ENCODE measurements at regions not wholly inside any gene's neighbourhood (a gene's known extent, or its start where the extent isn't known, plus 50 kb on each side); places are given as distances from the start of the nearest gene placed in this dataset.

DNA sequence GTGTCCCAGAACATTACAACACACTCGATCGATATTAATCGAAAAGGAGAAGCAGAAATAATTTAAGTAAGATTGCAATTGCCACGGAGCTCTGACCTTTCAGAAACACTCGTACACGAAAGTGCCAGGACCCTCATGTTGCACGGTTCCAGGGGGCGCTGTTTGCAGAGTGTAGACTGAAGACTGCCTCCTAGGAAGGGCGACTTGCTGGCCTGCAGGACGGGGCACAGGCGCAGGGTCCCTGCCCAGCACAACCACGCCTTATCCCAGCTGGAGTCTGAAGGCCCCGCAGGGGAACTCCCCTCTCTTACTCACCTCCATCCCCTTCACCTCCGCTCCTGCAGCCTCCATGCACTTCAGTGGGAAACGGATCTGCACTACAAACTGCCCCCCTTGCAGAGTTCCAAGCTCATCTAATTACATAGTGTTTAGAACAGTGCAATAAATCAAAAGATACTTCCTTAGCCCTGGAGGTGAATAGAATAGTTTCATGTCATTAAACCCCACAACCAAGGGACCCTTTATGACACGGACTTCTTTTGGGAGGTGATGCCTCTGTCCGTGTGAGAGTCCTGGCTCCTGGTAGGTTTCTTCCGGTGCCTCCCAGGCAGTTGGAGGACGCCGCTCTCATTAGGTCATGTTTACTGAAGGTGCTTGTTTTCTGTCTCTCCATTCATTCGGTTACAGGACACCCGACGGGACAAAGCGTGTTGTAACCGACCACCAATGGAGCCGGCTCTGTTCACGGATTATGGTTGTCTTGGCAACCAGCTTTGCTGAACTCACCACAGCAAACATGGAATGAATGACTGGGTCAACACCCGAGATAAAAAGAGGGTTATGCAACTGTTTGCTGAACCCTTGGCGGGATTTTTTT is 262.2 kb downstream of the BAMBI start:
- H3K9me2 ChIP-seq (ENCODE audit: insufficient read depth) = no peaks in the 10 kb centered on the region
- no peak overlapping the region for H2AFZ ChIP-seq (ENCODE audit: low read depth, low read length, poor library complexity, severe bottlenecking)
- POLR2A ChIA-PET = no interaction called here
- H3K4me3 ChIP-seq (replicated peaks in 1 of 2; ENCODE audit: low read depth in 1 of 2, low read length in 2 of 2) = no peak overlapping the region
- DNase-seq (ENCODE audit: low read depth, low spot score) = no peak
- H3K79me2 ChIP-seq (ENCODE audit: insufficient read depth, low read length) = no peaks in the 10 kb centered on the region
- intact Hi-C loops (cut with micrococcal nuclease) = no loop called here
- H3K36me3 ChIP-seq (ENCODE audit: control insufficient read depth in 1 of 2, insufficient read depth in 2 of 2, low read length in 2 of 2) = no peaks in the 10 kb centered on the region
- CTCF ChIA-PET = interaction anchor here (0.7 to 0.9 kb wide), 2 partner anchors 11 to 52 kb away, joined by 3 to 4 read pairs; no protein-coding TSS in a partner anchor
- no peaks in the 10 kb centered on the region for H3K9me3 ChIP-seq (ENCODE audit: control insufficient read depth in 1 of 2, insufficient read depth in 1 of 2, low read depth in 1 of 2, low read length in 2 of 2)
- BruUV-seq (replicated peaks) = no TSS peak
- RAD21 ChIA-PET (ENCODE audit: low non-redundant PET in 1 of 2, low total read pairs in 2 of 2, uncharacterized antibody in 2 of 2, unreplicated experiment in 2 of 2) = no interaction called here
- peaks cover 2 to 4% of the 10 kb centered on the region in 2 experiments; a peak in 2 of 4 replicates for H3K4me1 ChIP-seq (ENCODE audit: control insufficient read depth in 1 of 2, insufficient read depth in 2 of 2, low read length in 2 of 2)
- peak overlapping the region; percentile 3; the same call in 1 of the 2 replicates for H3K4me2 ChIP-seq (ENCODE audit: low read length)
- no peaks in the 10 kb centered on the region for H3K27me3 ChIP-seq (ENCODE audit: insufficient read depth, low read length)
- H3K9ac ChIP-seq (ENCODE audit: low read length) = no peak overlapping the region
- H3K27ac ChIP-seq (ENCODE audit: low read depth, low read length) = no peak overlapping the region
- peak; percentile 74; the same call in 1 of the 2 replicates for ATAC-seq
- TF ChIP-seq, protein P1, sequence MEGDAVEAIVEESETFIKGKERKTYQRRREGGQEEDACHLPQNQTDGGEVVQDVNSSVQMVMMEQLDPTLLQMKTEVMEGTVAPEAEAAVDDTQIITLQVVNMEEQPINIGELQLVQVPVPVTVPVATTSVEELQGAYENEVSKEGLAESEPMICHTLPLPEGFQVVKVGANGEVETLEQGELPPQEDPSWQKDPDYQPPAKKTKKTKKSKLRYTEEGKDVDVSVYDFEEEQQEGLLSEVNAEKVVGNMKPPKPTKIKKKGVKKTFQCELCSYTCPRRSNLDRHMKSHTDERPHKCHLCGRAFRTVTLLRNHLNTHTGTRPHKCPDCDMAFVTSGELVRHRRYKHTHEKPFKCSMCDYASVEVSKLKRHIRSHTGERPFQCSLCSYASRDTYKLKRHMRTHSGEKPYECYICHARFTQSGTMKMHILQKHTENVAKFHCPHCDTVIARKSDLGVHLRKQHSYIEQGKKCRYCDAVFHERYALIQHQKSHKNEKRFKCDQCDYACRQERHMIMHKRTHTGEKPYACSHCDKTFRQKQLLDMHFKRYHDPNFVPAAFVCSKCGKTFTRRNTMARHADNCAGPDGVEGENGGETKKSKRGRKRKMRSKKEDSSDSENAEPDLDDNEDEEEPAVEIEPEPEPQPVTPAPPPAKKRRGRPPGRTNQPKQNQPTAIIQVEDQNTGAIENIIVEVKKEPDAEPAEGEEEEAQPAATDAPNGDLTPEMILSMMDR (IDR thresholded peaks at IDR 0.05 in 2 of 3, conservative IDR thresholded peaks at IDR 0.05 in 1 of 3; ENCODE audit: borderline replicate concordance in 1 of 3, insufficient read depth in 1 of 3, low read depth in 2 of 3, low read length in 2 of 3) = peak; percentile 37 to 62 (median 59); a peak in 5 of 6 replicates
- no peak for TF ChIP-seq ZFX (IDR thresholded peaks at IDR 0.05)
- H4K20me1 ChIP-seq (ENCODE audit: insufficient read depth) = no peaks in the 10 kb centered on the region

- Histone ChIP-seq H3K9me2 (ENCODE audit: insufficient read depth) (no peaks in the 10 kb centered on the region), H3K9me3 (ENCODE audit: control insufficient read depth in 1 of 2, insufficient read depth in 1 of 2, low read depth in 1 of 2, low read length in 2 of 2) (no peaks in the 10 kb centered on the region), H3K79me2 (ENCODE audit: insufficient read depth, low read length) (no peaks in the 10 kb centered on the region), H4K20me1 (ENCODE audit: insufficient read depth) (no peaks in the 10 kb centered on the region), H3K27ac (ENCODE audit: low read depth, low read length) (no peak overlapping the region), H2AFZ (ENCODE audit: low read depth, low read length, poor library complexity, severe bottlenecking) (no peak overlapping the region), H3K36me3 (ENCODE audit: control insufficient read depth in 1 of 2, insufficient read depth in 2 of 2, low read length in 2 of 2) (no peaks in the 10 kb centered on the region), H3K27me3 (ENCODE audit: insufficient read depth, low read length) (no peaks in the 10 kb centered on the region), H3K4me2 (ENCODE audit: low read length) (no peak overlapping the region), H3K9ac (ENCODE audit: low read length) (no peak overlapping the region), H3K4me3 (replicated peaks in 1 of 2; ENCODE audit: low read depth in 1 of 2, low read length in 2 of 2) (no peak overlapping the region), H3K4me1 (ENCODE audit: control insufficient read depth in 1 of 2, insufficient read depth in 2 of 2, low read length in 2 of 2) (peaks cover 2 to 4% of the 10 kb centered on the region in 2 experiments; a peak in 2 of 4 replicates)
- DNase-seq (ENCODE audit: low read depth, low spot score) (no peak), ATAC-seq (no peak)
- CTCF ChIA-PET = no interaction called here
- RAD21 ChIA-PET (ENCODE audit: low non-redundant PET in 1 of 2, low total read pairs in 2 of 2, uncharacterized antibody in 2 of 2, unreplicated experiment in 2 of 2) = no interaction called here
- intact Hi-C loops (cut with micrococcal nuclease) = no loop called here
- no peak for TF ChIP-seq SIN3A (IDR thresholded peaks at IDR 0.05; ENCODE audit: low read depth)
- no peak for TF ChIP-seq EZH2phosphoT487 (IDR thresholded peaks at IDR 0.05; ENCODE audit: borderline replicate concordance)
- no peak for TF ChIP-seq TCF7L2 (IDR thresholded peaks at IDR 0.05; ENCODE audit: borderline replicate concordance, extremely low read depth, insufficient read depth, insufficient read length)
- TF ChIP-seq, protein P2, sequence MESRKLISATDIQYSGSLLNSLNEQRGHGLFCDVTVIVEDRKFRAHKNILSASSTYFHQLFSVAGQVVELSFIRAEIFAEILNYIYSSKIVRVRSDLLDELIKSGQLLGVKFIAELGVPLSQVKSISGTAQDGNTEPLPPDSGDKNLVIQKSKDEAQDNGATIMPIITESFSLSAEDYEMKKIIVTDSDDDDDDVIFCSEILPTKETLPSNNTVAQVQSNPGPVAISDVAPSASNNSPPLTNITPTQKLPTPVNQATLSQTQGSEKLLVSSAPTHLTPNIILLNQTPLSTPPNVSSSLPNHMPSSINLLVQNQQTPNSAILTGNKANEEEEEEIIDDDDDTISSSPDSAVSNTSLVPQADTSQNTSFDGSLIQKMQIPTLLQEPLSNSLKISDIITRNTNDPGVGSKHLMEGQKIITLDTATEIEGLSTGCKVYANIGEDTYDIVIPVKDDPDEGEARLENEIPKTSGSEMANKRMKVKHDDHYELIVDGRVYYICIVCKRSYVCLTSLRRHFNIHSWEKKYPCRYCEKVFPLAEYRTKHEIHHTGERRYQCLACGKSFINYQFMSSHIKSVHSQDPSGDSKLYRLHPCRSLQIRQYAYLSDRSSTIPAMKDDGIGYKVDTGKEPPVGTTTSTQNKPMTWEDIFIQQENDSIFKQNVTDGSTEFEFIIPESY (IDR thresholded peaks at IDR 0.05; ENCODE audit: extremely low read depth, insufficient replicate concordance, low read length) = no peak
- TF ChIP-seq ATF3 (IDR thresholded peaks at IDR 0.05) = no peak
- POLR2A ChIA-PET = no interaction called here
- no TSS peak for BruUV-seq (replicated peaks)
Observed at GRCh38 chr10:28940158-28940888, 263.0 kb downstream of the BAMBI start.

All from HCT116 (cell line).